ENCODE measurements at regions not wholly inside any gene's neighbourhood (a gene's known extent, or its start where the extent isn't known, plus 50 kb on each side); places are given as distances from the start of the nearest gene placed in this dataset.

GRCh38 chr16:48834576-48834975 lies 224.6 kb upstream of the N4BP1 start:
- no peak for TF ChIP-seq POLR2AphosphoS5 (IDR thresholded peaks at IDR 0.05)
- TF ChIP-seq EP300 (IDR thresholded peaks at IDR 0.05) = no peak
- TF ChIP-seq CTCF (IDR thresholded peaks at IDR 0.05) = no peak
- no peak for TF ChIP-seq POLR2A (IDR thresholded peaks at IDR 0.05)

Measured in suprapubic skin (tissue), 4 donors.